LNCaP clone FGC (cell line): ENCODE measurements at regions not wholly inside any gene's neighbourhood (a gene's known extent, or its start where the extent isn't known, plus 50 kb on each side); places are given as distances from the start of the nearest gene placed in this dataset.
"Not testable (repeated sequence)": the region's sequence is repeated elsewhere in the genome, so short reads cannot be mapped to it uniquely, and the experiment has no call there.

Source experiments
- DNase-seq: peaks from one replicate; pipeline ENCODE4 v3.0.0-alpha.2; 2011; ENCODE audit warnings: low read depth
- H3K4me3 ChIP-seq: 2 replicates; pipeline ENCODE4 v1.5.1; 2011; ENCODE audit warnings: mild to moderate bottlenecking, low read depth, low read length, control low read depth
- TF ChIP-seq, protein P1 (sequence below): IDR thresholded peaks from 2 replicates; pipeline ENCODE4 v1.5.1; 2012; ENCODE audit warnings: mild to moderate bottlenecking; ENCODE audit not compliant: control insufficient read depth, insufficient read depth; ENCODE audit errors: extremely low read depth

DNA sequence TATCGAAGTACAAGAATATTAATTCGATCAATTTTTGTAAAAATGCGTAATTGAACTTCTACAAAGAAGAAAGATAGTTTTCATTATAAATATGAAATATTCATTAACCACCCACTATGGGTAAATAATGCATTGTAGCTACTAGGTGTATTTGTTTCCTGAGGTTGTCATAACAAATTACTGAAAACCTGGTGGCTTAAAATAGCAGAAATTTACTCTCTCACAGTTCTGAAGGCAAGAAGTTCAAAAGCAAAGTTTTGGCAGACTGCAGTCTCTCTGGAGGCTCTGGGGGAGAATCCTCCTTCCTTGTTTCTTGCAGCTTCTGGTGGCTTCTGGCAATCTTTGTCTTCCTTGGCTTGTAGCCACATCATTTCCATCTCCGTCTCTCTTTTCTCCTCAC is 99.2 kb upstream of the MIR17HG start:
- TF ChIP-seq, protein P1, sequence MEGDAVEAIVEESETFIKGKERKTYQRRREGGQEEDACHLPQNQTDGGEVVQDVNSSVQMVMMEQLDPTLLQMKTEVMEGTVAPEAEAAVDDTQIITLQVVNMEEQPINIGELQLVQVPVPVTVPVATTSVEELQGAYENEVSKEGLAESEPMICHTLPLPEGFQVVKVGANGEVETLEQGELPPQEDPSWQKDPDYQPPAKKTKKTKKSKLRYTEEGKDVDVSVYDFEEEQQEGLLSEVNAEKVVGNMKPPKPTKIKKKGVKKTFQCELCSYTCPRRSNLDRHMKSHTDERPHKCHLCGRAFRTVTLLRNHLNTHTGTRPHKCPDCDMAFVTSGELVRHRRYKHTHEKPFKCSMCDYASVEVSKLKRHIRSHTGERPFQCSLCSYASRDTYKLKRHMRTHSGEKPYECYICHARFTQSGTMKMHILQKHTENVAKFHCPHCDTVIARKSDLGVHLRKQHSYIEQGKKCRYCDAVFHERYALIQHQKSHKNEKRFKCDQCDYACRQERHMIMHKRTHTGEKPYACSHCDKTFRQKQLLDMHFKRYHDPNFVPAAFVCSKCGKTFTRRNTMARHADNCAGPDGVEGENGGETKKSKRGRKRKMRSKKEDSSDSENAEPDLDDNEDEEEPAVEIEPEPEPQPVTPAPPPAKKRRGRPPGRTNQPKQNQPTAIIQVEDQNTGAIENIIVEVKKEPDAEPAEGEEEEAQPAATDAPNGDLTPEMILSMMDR: no peak
- no peak overlapping the region for H3K4me3 ChIP-seq
- DNase-seq: no peak

DNA sequence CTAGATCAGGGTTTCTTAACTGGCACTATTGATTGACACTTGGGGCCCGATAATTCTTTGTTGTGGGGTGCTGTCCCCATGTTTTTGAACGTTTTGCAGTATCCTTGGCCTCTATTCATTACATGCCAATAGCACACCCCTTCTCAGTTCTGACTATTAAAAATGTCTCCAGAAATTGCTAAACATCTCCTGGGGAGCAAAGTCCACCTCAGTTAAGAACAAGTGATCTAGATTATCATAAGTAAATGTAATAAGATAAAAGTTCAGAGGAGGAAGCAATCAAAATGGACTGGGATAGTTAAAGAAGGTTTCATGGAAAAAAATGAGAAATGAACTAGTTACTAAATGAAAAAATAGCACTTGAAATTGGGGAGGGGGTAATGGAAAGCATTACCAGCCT is 98.1 kb upstream of the MIR17HG start:
- DNase-seq: no peak
- TF ChIP-seq, protein P1: no peak
- H3K4me3 ChIP-seq: no peak overlapping the region

DNA sequence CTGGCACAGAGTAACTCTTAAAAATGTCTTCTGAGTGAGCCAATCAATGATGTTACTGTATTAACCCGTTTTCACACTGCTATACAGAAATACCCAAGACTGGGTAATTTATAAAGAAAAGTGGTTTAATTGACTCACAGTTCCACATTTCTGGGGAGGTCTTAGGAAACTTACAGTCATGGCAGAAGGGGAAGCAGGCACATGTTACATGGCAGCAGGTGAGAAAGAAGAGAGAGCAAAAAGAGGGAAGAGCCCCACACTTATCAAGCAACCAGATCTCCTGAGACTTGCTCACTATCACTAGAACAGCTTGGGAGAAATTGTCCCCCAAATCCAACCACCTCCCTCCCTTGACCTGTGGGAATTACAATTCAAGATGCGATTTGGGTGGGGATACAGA is 97.6 kb upstream of the MIR17HG start:
- DNase-seq: no peak
- H3K4me3 ChIP-seq: no peak overlapping the region
- TF ChIP-seq, protein P1: no peak

DNA sequence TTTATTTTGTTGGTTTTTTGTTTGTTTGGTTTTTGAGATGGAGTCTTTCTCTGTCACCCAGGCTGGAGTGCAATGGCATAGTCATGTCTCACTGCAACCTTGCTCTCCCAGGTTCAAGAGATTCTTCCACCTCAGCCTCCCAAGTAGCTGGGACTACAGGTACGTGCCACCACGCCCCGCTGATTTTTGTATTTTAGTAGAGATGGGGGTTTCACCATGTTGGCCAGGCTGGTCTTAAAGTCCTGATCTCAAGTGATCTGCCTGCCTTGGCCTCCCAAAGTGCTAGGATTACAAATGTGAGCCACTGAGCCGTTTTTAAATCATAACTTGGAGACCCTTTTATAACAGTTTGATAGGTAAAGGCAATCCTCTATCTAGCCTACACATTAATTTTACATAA is 95.9 kb upstream of the MIR17HG start:
- not testable (repeated sequence) for H3K4me3 ChIP-seq, DNase-seq

DNA sequence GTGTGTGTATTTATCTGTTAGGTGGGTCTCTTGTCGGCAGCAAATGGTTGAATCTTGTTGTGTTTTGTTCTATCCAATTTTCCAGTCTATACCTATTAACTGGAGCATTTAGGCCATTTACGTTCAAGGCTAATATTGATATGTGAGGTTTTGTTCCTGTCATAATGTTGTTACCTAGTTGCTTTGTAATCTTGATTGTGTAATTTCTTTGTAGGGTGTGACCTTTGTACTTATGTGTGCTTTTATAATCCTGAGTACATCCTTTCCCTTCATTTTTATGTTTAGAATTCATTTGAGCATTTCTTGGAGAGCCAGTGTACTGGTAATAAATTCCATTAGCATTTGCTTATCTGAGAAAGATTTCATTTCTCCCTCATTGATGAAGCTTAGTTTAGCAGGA is 83.0 kb upstream of the MIR17HG start:
- DNase-seq: no peak
- TF ChIP-seq, protein P1: no peak
- H3K4me3 ChIP-seq: no peak overlapping the region

DNA sequence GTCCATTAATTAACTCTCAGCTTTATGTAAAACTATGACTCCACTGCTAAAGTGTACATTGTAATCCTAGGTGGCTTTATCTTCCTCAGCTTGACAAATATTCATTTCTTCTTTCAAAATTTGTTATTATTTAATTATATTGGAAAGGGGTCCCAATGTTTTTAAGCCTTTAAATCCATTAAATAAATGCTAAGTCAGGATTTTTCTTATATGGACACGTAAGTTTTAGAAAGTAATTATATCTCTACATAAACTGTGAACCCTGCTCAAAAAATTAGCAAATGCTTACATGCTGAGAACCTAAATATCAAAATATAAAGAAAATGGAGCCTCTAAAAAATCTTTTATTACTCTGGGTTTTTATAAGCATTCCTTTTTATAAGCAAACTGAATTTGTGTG is 78.2 kb upstream of the MIR17HG start:
- H3K4me3 ChIP-seq: no peak overlapping the region
- no peak for DNase-seq
- TF ChIP-seq, protein P1: no peak

DNA sequence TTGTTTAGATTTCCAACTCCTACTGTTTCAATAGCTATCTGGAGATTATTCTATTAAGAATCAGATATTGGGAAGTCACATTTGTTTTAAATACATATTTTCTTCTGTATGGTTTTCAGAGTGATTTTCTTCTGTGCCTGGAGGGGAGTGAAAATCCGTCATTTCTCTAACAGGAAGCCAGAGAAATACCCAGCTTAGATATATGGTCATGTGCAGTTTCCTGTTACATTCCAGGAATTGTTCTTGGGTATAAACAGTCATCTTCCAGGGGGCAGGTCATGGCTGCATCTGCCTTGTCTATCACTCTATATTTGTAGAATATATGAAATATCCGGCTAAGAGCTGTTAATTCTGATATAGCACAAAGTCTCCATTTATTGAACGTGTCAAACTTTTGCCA is 77.5 kb upstream of the MIR17HG start:
- no peak overlapping the region for H3K4me3 ChIP-seq
- no peak for DNase-seq
- TF ChIP-seq, protein P1: no peak

DNA sequence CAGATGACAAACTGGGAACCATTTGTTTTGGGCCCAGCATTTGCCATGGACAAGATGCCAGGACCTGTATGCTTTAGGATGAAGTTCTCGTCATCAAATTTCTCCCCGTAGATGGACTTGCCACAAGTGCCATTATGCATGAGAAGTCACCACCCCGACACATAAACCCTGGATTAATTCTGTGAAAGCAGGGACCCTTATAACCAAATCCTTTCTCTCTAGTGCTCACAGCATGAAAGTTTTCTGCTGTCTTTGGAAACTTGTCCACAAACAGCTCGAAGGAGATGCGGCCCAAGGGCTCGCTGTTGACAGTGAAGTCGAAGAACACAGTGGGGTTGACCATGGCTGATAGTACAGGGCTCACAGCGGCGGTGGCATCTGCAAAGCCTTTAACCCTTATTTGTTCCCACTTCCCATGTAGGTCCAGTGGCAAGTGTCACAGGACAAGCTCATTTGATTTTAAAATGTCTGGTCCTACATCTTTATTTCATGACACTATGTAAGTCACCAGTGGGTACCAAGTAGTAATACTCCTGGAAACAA is 75.2 kb upstream of the MIR17HG start:
- no peak for DNase-seq
- TF ChIP-seq, protein P1: no peak

More for the DNA sequence above, 75.2 kb upstream of the MIR17HG start:
- no peak overlapping the region for H3K4me3 ChIP-seq
